Activated CD4-positive, alpha-beta T cell treated with anti-CD3 and anti-CD28 coated beads, Interleukin-2, amount 50 U/mL, for 1 hour (primary cell): ENCODE measurements at regions not wholly inside any gene's neighbourhood (a gene's known extent, or its start where the extent isn't known, plus 50 kb on each side); places are given as distances from the start of the nearest gene placed in this dataset.
"Not testable (repeated sequence)": the region's sequence is repeated elsewhere in the genome, so short reads cannot be mapped to it uniquely, and the experiment has no call there.

ENCODE experiments used
- DNase-seq: peaks from one replicate; pipeline ENCODE4 v3.0.0-alpha.2; 2020

GRCh38 chr19:28329429-28329828, 883.5 kb downstream of the UQCRFS1 start:
- DNase-seq: no peak

- DNase-seq: no peak
These were observed 885.0 kb downstream of the UQCRFS1 start for GRCh38 chr19:28327905-28328304.

- DNase-seq: no peak
These were observed 886.2 kb downstream of the UQCRFS1 start for GRCh38 chr19:28326746-28327145.

- no peak for DNase-seq
These were observed 888.5 kb downstream of the UQCRFS1 start for GRCh38 chr19:28324275-28325060.

- DNase-seq: no peak
These were observed 890.0 kb downstream of the UQCRFS1 start for GRCh38 chr19:28322945-28323344.

- DNase-seq: no peak
These were observed 890.5 kb downstream of the UQCRFS1 start for GRCh38 chr19:28322491-28322890.

GRCh38 chr19:28319918-28320317, 893.0 kb downstream of the UQCRFS1 start:
- DNase-seq: no peak

GRCh38 chr19:28319227-28319626, 893.7 kb downstream of the UQCRFS1 start:
- no peak for DNase-seq

- DNase-seq: no peak
These were observed 894.3 kb downstream of the UQCRFS1 start for GRCh38 chr19:28318469-28319179.

- DNase-seq: no peak
These were observed 896.5 kb downstream of the UQCRFS1 start for GRCh38 chr19:28316464-28316863.

- no peak for DNase-seq
These were observed 898.2 kb downstream of the UQCRFS1 start for GRCh38 chr19:28314756-28315155.

- DNase-seq: no peak
These were observed 898.7 kb downstream of the UQCRFS1 start for GRCh38 chr19:28314287-28314686.

GRCh38 chr19:28313633-28314032, 899.3 kb downstream of the UQCRFS1 start:
- no peak for DNase-seq

GRCh38 chr19:28312269-28312668, 900.7 kb downstream of the UQCRFS1 start:
- no peak for DNase-seq

GRCh38 chr19:28310829-28311228, 902.1 kb downstream of the UQCRFS1 start:
- not testable (repeated sequence) for DNase-seq

- DNase-seq: no peak
These were observed 903.9 kb downstream of the UQCRFS1 start for GRCh38 chr19:28309070-28309469.

GRCh38 chr19:28307963-28308362, 905.0 kb downstream of the UQCRFS1 start:
- no peak for DNase-seq

- no peak for DNase-seq
These were observed 905.5 kb downstream of the UQCRFS1 start for GRCh38 chr19:28307487-28307886.

- no peak for DNase-seq
These were observed 907.4 kb downstream of the UQCRFS1 start for GRCh38 chr19:28305513-28305912.

- no peak for DNase-seq
These were observed 909.4 kb downstream of the UQCRFS1 start for GRCh38 chr19:28303502-28303901.

- DNase-seq: no peak
These were observed 911.0 kb downstream of the UQCRFS1 start for GRCh38 chr19:28301961-28302360.

GRCh38 chr19:28301463-28301862, 911.5 kb downstream of the UQCRFS1 start:
- no peak for DNase-seq

GRCh38 chr19:28299649-28300048, 913.3 kb downstream of the UQCRFS1 start:
- no peak for DNase-seq

- no peak for DNase-seq
These were observed 915.3 kb downstream of the UQCRFS1 start for GRCh38 chr19:28297586-28298157.
